RWPE1 (cell line): ENCODE measurements at regions not wholly inside any gene's neighbourhood (a gene's known extent, or its start where the extent isn't known, plus 50 kb on each side); places are given as distances from the start of the nearest gene placed in this dataset.
"Not testable (repeated sequence)": the region's sequence is repeated elsewhere in the genome, so short reads cannot be mapped to it uniquely, and the experiment has no call there.

Source experiments
- CTCF ChIA-PET: fragments of 350-600 bp; sonication (Branson Sonifier 250); formaldehyde crosslinking; extraction: SDS; loops from one replicate; lab custom pipeline; 2021; lab: Yijun Ruan, JAX
- POLR2A ChIA-PET: fragments of 400-600 bp; formaldehyde crosslinking; extraction: SDS; loops from one replicate; lab custom pipeline; 2020; ENCODE audit warnings: antibody characterized with exemption; ENCODE audit not compliant: low non-redundant PET; lab: Yijun Ruan, JAX
- DNase-seq: peaks from one replicate; pipeline ENCODE4 v3.0.0; 2012; ENCODE audit warnings: low spot score
- H3K27ac ChIP-seq: fragments of 450-650 bp; 2 replicates; pipeline ENCODE4 v1.5.1; 2017
- CTCF ChIP-seq: fragments of 450-650 bp; conservative IDR thresholded peaks from 2 replicates; pipeline ENCODE4 v1.5.1; 2017; ENCODE audit warnings: low read depth, mild to moderate bottlenecking

GRCh38 chr2:221962186-221962585 is 336.6 kb downstream of the PAX3 start:
- no peak for TF ChIP-seq CTCF
- DNase-seq = no peak
- CTCF ChIA-PET = no interaction called here

GRCh38 chr2:221961561-221961960 is 337.2 kb downstream of the PAX3 start:
- DNase-seq = no peak
- no peak for TF ChIP-seq CTCF
- POLR2A ChIA-PET = no interaction called here
- CTCF ChIA-PET = interaction anchor here (0.6 kb wide), 1 partner anchor 546 kb away, joined by 3 read pairs; no protein-coding TSS in a partner anchor
- no peak overlapping the region for H3K27ac ChIP-seq

More at GRCh38 chr2:221962186-221962585, 336.6 kb downstream of the PAX3 start:
- H3K27ac ChIP-seq = no peak overlapping the region
- POLR2A ChIA-PET = no interaction called here

GRCh38 chr2:221958224-221958623 is 340.6 kb downstream of the PAX3 start:
- TF ChIP-seq CTCF = no peak
- DNase-seq = no peak
- ChIA-PET CTCF (interaction anchor here (0.7 kb wide), 1 partner anchor 351 kb away, joined by 5 read pairs; no protein-coding TSS in a partner anchor), POLR2A (no interaction called here)
- no peak overlapping the region for H3K27ac ChIP-seq

GRCh38 chr2:221948076-221948475 is 350.7 kb downstream of the PAX3 start:
- TF ChIP-seq CTCF = no peak
- ChIA-PET POLR2A (no interaction called here), CTCF (interaction anchor here (0.7 kb wide), 1 partner anchor 136 kb away, joined by 3 read pairs; no protein-coding TSS in a partner anchor)
- DNase-seq = no peak
- no peak overlapping the region for H3K27ac ChIP-seq

GRCh38 chr2:221944452-221944851 is 354.3 kb downstream of the PAX3 start:
- H3K27ac ChIP-seq, DNase-seq, POLR2A ChIA-PET, CTCF ChIA-PET: not testable (repeated sequence)

- peak; percentile 17 for DNase-seq
- ChIA-PET POLR2A (no interaction called here), CTCF (interaction anchor here (0.8 kb wide), 1 partner anchor 12 kb away, joined by 4 read pairs; no protein-coding TSS in a partner anchor)
- TF ChIP-seq CTCF = no peak
- H3K27ac ChIP-seq = no peak overlapping the region
Measured at GRCh38 chr2:221943076-221943810, 355.6 kb downstream of the PAX3 start.
